Nephron (organoid): ENCODE measurements at regions not wholly inside any gene's neighbourhood (a gene's known extent, or its start where the extent isn't known, plus 50 kb on each side); places are given as distances from the start of the nearest gene placed in this dataset.
A peak's percentile ranks its signal among the peaks of the same experiment; 100 is the strongest.

Experiments
- H3K27ac Mint-ChIP-seq, 3 experiments: 2 replicates each; pipeline ENCODE4 v1.8.0; 2020; ENCODE audit warnings: mixed read lengths in 3 of 3, mild to moderate bottlenecking in 2 of 3, moderate library complexity in 1 of 3
- H3K27me3 Mint-ChIP-seq: 2 replicates; pipeline ENCODE4 v1.8.0; 2021; ENCODE audit warnings: low read depth, mild to moderate bottlenecking, moderate library complexity, mixed read lengths
- H3K36me3 Mint-ChIP-seq: 2 replicates; pipeline ENCODE4 v1.8.0; 2020; ENCODE audit warnings: low read depth, mixed read lengths
- H3K4me1 Mint-ChIP-seq: 2 replicates; pipeline ENCODE4 v1.8.0; 2020; ENCODE audit warnings: mixed read lengths
- H3K4me3 Mint-ChIP-seq, 3 experiments: 2 replicates each; pipeline ENCODE4 v1.8.0; 2020; ENCODE audit warnings: mild to moderate bottlenecking in 3 of 3, mixed read lengths in 3 of 3, moderate library complexity in 2 of 3
- H3K9me3 Mint-ChIP-seq: 2 replicates; pipeline ENCODE4 v1.8.0; 2020; ENCODE audit warnings: mixed read lengths
- TF ChIP-seq, protein P1 (sequence below), 3 experiments: fragments of 200-600 bp; sonication (generic); IDR thresholded peaks; one replicate each; pipeline ENCODE4 v1.5.0; 2021; ENCODE audit warnings: antibody characterized with exemption in 3 of 3; ENCODE audit not compliant: unreplicated experiment in 3 of 3

DNA sequence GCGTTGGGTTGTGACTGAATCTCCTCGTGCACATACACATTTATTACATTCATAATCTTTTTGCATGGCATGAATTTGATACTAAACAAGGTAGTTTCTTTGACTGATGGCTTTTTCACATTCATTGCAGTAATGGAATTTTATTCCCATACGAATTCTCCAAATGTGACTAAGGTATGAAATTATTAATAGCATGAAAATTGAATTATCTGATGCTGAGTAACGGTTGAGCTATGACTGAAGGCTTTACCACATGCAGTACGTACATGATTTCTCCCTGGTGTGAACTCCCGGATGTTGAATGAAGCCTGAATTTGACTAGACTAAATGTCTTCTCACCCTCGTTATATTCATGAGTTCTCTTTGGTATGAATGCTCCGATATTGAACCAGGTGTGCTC, 104.4 kb upstream of the C1GALT1 start:
- H3K27ac Mint-ChIP-seq = no peak overlapping the region
- TF ChIP-seq, protein P1, sequence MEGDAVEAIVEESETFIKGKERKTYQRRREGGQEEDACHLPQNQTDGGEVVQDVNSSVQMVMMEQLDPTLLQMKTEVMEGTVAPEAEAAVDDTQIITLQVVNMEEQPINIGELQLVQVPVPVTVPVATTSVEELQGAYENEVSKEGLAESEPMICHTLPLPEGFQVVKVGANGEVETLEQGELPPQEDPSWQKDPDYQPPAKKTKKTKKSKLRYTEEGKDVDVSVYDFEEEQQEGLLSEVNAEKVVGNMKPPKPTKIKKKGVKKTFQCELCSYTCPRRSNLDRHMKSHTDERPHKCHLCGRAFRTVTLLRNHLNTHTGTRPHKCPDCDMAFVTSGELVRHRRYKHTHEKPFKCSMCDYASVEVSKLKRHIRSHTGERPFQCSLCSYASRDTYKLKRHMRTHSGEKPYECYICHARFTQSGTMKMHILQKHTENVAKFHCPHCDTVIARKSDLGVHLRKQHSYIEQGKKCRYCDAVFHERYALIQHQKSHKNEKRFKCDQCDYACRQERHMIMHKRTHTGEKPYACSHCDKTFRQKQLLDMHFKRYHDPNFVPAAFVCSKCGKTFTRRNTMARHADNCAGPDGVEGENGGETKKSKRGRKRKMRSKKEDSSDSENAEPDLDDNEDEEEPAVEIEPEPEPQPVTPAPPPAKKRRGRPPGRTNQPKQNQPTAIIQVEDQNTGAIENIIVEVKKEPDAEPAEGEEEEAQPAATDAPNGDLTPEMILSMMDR (IDR thresholded peaks at IDR 0.05; ENCODE audit: unreplicated experiment in 3 of 3) = no peak
- H3K36me3 Mint-ChIP-seq = no peaks in the 10 kb centered on the region
- H3K4me3 Mint-ChIP-seq = no peak overlapping the region
- peaks cover 5% of the 10 kb centered on the region for H3K9me3 Mint-ChIP-seq
- H3K27me3 Mint-ChIP-seq = no peaks in the 10 kb centered on the region
- H3K4me1 Mint-ChIP-seq = no peaks in the 10 kb centered on the region

DNA sequence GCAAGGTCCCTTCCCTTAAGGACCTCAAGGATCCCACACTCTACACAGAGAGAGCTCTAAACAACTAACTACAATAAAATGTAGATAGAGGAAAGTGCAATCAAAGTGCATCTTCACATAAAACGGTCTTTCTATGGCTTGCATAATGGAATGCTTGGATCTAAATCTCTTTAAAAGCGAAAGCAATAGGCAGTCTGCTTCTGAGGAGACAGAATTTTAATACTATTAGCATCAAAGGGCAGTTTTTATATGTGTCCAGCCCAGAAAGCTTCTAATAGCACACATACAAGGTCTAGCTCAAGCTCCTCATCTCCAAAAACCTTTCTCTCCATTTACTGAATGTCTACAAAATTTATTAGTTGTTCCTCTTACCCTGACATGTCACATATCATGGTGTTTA, 101.5 kb upstream of the C1GALT1 start:
- Mint-ChIP-seq H3K9me3 (peaks cover 8% of the 10 kb centered on the region), H3K4me1 (no peaks in the 10 kb centered on the region), H3K36me3 (no peaks in the 10 kb centered on the region), H3K27ac (no peak overlapping the region), H3K27me3 (no peaks in the 10 kb centered on the region), H3K4me3 (no peak overlapping the region)
- TF ChIP-seq, protein P1 (IDR thresholded peaks at IDR 0.05; ENCODE audit: unreplicated experiment in 3 of 3) = no peak

DNA sequence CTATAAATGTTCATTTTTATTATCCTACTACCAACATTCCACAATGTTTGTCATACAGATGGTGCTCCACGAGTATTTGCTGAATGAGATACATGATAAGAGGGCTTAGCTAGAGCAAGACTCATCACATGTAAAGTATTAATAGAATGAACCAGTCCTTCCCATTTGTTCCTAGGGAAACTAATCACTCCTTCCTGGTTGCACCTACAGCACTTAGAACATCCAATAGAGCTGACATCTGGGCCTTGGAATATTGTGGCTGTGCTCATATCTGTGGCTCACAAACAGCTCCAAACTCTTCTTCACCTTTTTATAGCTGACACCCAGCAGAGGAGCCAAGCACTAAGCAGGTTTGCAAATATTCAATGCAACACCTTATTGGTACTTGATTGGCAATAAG, 91.9 kb upstream of the C1GALT1 start:
- Mint-ChIP-seq H3K36me3 (no peaks in the 10 kb centered on the region), H3K4me1 (no peaks in the 10 kb centered on the region), H3K4me3 (no peak overlapping the region), H3K27ac (no peak overlapping the region), H3K9me3 (peaks cover 25% of the 10 kb centered on the region), H3K27me3 (no peaks in the 10 kb centered on the region)
- TF ChIP-seq, protein P1 (IDR thresholded peaks at IDR 0.05; ENCODE audit: unreplicated experiment in 3 of 3) = no peak

DNA sequence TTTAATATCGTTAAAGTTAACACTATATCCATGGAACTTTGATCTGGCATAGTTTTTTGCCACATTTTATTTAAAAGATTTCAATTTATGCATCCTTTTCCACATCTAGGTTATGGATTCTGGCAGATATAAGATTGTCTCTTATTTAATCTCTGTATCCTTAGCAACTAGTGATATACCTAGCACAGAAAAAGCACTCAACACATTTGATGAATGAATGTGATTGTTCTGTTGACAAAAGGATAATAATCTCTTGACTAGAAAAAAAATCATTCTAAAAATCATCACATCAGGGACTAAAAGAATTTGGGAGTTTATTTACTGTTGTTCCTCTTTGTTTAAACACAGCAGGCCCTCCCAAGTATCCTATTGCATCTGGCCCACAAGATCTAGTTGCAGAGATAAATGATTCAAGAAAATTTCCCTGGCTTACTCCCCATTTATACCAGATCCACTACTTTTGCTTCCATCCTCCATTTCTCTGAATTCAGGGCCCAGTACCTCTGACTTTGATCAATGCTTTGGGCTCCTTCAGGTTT, 84.0 kb upstream of the C1GALT1 start:
- no peaks in the 10 kb centered on the region for H3K36me3 Mint-ChIP-seq
- peak overlapping the region; percentile 25 to 88 (median 43) for H3K27ac Mint-ChIP-seq
- H3K4me3 Mint-ChIP-seq = no peak overlapping the region
- peaks cover 48% of the 10 kb centered on the region for H3K4me1 Mint-ChIP-seq
- no peaks in the 10 kb centered on the region for H3K9me3 Mint-ChIP-seq
- H3K27me3 Mint-ChIP-seq = no peaks in the 10 kb centered on the region
- TF ChIP-seq, protein P1 (IDR thresholded peaks at IDR 0.05; ENCODE audit: unreplicated experiment in 3 of 3) = no peak

DNA sequence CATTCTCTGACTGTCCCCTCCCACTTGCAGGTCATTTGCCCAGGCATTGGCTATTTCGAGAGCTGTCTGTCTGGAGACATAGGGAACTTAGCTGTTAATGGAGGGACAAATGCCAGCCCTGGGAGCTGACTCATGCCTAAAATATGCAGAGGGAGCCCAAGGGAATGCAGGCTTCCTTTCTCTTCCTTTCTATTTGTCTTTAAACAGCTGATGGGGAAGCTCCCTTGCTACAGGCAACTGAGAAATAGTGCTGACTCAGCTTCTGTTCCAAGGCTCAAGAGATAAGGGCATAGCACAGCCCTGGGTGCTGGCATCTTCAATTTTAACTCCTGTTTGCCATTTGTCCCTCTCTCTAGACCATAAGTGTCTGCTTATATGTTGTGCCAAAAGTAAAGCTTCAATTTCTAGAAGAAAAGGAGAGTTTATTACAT, 82.7 kb upstream of the C1GALT1 start:
- Mint-ChIP-seq H3K27me3 (no peaks in the 10 kb centered on the region), H3K4me3 (peak overlapping the region in 1 of 3 experiments; percentile 34), H3K27ac (peak overlapping the region; percentile 88 to 95 (median 93)), H3K9me3 (no peaks in the 10 kb centered on the region), H3K4me1 (peaks cover 48% of the 10 kb centered on the region), H3K36me3 (no peaks in the 10 kb centered on the region)
- TF ChIP-seq, protein P1 (IDR thresholded peaks at IDR 0.05; ENCODE audit: unreplicated experiment in 3 of 3) = no peak

DNA sequence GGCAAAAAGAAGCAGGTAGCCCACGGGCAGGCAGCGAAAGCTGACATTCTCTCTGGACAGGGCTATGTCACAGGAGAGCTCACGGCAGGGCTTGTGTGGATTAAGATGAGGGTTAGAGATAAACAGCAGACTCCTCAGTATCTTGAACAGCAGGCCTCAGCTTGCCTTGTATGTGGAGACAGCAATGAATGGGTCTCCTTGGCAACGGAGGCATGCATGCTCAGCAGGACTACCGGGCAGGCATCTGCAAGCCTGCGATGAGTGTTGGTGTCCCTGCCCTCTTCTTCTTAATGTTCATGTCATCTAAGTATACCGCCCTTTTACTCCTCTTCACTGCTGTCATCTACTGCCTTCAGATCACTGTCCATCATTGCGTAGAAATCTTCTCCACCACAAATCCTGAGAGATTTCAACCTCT, 81.9 kb upstream of the C1GALT1 start:
- Mint-ChIP-seq H3K4me3 (no peak overlapping the region), H3K27ac (peak overlapping the region; percentile 88 to 95 (median 93)), H3K9me3 (no peaks in the 10 kb centered on the region), H3K27me3 (no peaks in the 10 kb centered on the region), H3K36me3 (no peaks in the 10 kb centered on the region), H3K4me1 (peaks cover 48% of the 10 kb centered on the region)
- TF ChIP-seq, protein P1 (IDR thresholded peaks at IDR 0.05; ENCODE audit: unreplicated experiment in 3 of 3) = no peak
